CD14-positive monocyte (primary cell): ENCODE measurements at regions not wholly inside any gene's neighbourhood (a gene's known extent, or its start where the extent isn't known, plus 50 kb on each side); places are given as distances from the start of the nearest gene placed in this dataset.

Experiments
- DNase-seq, 3 donors: peaks; one replicate each; pipeline ENCODE4 v3.0.0-alpha.2; 2011 to 2022
- H2AFZ ChIP-seq: 2 replicates; pipeline ENCODE4 v1.6.0; 2012; ENCODE audit warnings: mild to moderate bottlenecking, low read depth, low read length, inconsistent platforms; ENCODE audit not compliant: insufficient read depth, poor library complexity, severe bottlenecking
- H3K27ac ChIP-seq, 2 donors: 1 replicate in 1 of 2; 2 replicates in 1 of 2; pipeline ENCODE4 v1.5.1; 2012 to 2013; ENCODE audit warnings: low read length in 2 of 2, control low read depth in 1 of 2, inconsistent platforms in 1 of 2, low read depth in 1 of 2, mild to moderate bottlenecking in 1 of 2
- H3K27me3 ChIP-seq, 2 donors: one replicate each; pipeline versions ENCODE4 v1.6.0 to v1.6.1; 2011 to 2013; ENCODE audit warnings: low read length in 2 of 2; ENCODE audit not compliant: control insufficient read depth in 2 of 2, insufficient read depth in 2 of 2
- H3K36me3 ChIP-seq, 2 donors: replicated peaks in 1 of 2; 1 replicate in 1 of 2; 2 replicates in 1 of 2; pipeline versions ENCODE4 v1.5.1 to v1.6.1; 2012 to 2013; ENCODE audit warnings: low read length in 2 of 2, control low read depth in 1 of 2, inconsistent platforms in 1 of 2, mild to moderate bottlenecking in 1 of 2; ENCODE audit not compliant: insufficient read depth in 2 of 2, control insufficient read depth in 1 of 2
- H3K4me1 ChIP-seq, 2 donors: 1 replicate in 1 of 2; 2 replicates in 1 of 2; pipeline versions ENCODE4 v1.5.1 to v1.6.1; 2012 to 2013; ENCODE audit warnings: low read length in 2 of 2, control low read depth in 1 of 2, inconsistent platforms in 1 of 2, mild to moderate bottlenecking in 1 of 2, moderate library complexity in 1 of 2; ENCODE audit not compliant: insufficient read depth in 2 of 2, control insufficient read depth in 1 of 2
- H3K4me2 ChIP-seq: replicated peaks from 2 replicates; pipeline ENCODE3; 2012; ENCODE audit warnings: low read length, moderate library complexity, mild to moderate bottlenecking; ENCODE audit not compliant: poor library complexity, severe bottlenecking; ENCODE audit errors: extremely low read depth
- H3K4me3 ChIP-seq, 3 experiments: fragments of 200-600 bp in 1 of 3; sonication (generic) in 1 of 3; replicated peaks in 1 of 3; 1 replicate in 2 of 3; 2 replicates in 1 of 3; pipeline ENCODE4 v1.5.1; 2011 to 2013; ENCODE audit warnings: low read length in 3 of 3, mild to moderate bottlenecking in 3 of 3, control low read depth in 2 of 3, low read depth in 2 of 3, inconsistent platforms in 1 of 3, moderate library complexity in 1 of 3
- H3K79me2 ChIP-seq: 2 replicates; pipeline ENCODE4 v1.6.0; 2012; ENCODE audit warnings: mild to moderate bottlenecking, control low read depth, inconsistent platforms, low read length, moderate library complexity; ENCODE audit not compliant: insufficient read depth
- H3K9ac ChIP-seq: 2 replicates; pipeline ENCODE4 v1.6.0; 2017; ENCODE audit warnings: low read length, mild to moderate bottlenecking; ENCODE audit not compliant: insufficient read depth, poor library complexity, severe bottlenecking
- H3K9me3 ChIP-seq, 2 donors: replicated peaks in 1 of 2; 1 replicate in 1 of 2; 2 replicates in 1 of 2; pipeline versions ENCODE4 v1.5.1 to v1.6.1; 2012 to 2013; ENCODE audit warnings: low read length in 2 of 2, control low read depth in 1 of 2; ENCODE audit not compliant: control insufficient read depth in 1 of 2, insufficient read depth in 1 of 2
- H4K20me1 ChIP-seq: 2 replicates; pipeline ENCODE4 v1.6.0; 2012; ENCODE audit warnings: mild to moderate bottlenecking, low read length, control low read depth, moderate library complexity; ENCODE audit not compliant: insufficient read depth
- H3K27ac Mint-ChIP-seq, 7 donors: one replicate each; pipeline ENCODE4 v1.8.0; 2020; ENCODE audit warnings: mild to moderate bottlenecking in 7 of 7, mixed read lengths in 7 of 7, moderate library complexity in 6 of 7, inconsistent platforms in 2 of 7
- H3K27me3 Mint-ChIP-seq, 3 donors: one replicate each; pipeline ENCODE4 v1.8.0; 2021 to 2022; ENCODE audit warnings: low read depth in 3 of 3, mild to moderate bottlenecking in 3 of 3, mixed read lengths in 3 of 3, moderate library complexity in 3 of 3, inconsistent platforms in 1 of 3
- H3K36me3 Mint-ChIP-seq, 2 donors: one replicate each; pipeline ENCODE4 v1.8.0; 2020; ENCODE audit warnings: mixed read lengths in 2 of 2, inconsistent platforms in 1 of 2, mild to moderate bottlenecking in 1 of 2
- H3K4me1 Mint-ChIP-seq: one replicate; pipeline ENCODE4 v1.8.0; 2020; ENCODE audit warnings: mild to moderate bottlenecking, mixed read lengths
- H3K4me3 Mint-ChIP-seq, 2 donors: one replicate each; pipeline ENCODE4 v1.8.0; 2020; ENCODE audit warnings: mild to moderate bottlenecking in 2 of 2, mixed read lengths in 2 of 2, moderate library complexity in 1 of 2
- H3K9me3 Mint-ChIP-seq, 7 donors: one replicate each; pipeline ENCODE4 v1.8.0; 2020 to 2022; ENCODE audit warnings: mixed read lengths in 7 of 7, mild to moderate bottlenecking in 6 of 7, moderate library complexity in 6 of 7, inconsistent platforms in 2 of 7
- WGBS: methylation state at CpG from one replicate; pipeline ENCODE4 v1.1.5; 2013; ENCODE audit warnings: missing lambda C conversion rate; ENCODE audit not compliant: insufficient coverage; 5-methylcytosine and 5-hydroxymethylcytosine counted together
- intact Hi-C, 2 donors: fragments of 100-400 bp; cut with micrococcal nuclease; formaldehyde crosslinking; loops; one replicate each; pipeline versions ENCODE4 v1.15.0 to v1.15.1; 2023
- TF ChIP-seq, protein P1 (sequence below): fragments of 200-600 bp; IDR thresholded peaks from one replicate; pipeline ENCODE4 v1.8.0; 2022; ENCODE audit warnings: antibody characterized with exemption, mild to moderate bottlenecking

GRCh38 chr18:25455646-25456045 lies 103.7 kb upstream of the ZNF521 start:
- no peak overlapping the region for H3K4me2 ChIP-seq
- H3K4me1 ChIP-seq, result no peaks in the 10 kb centered on the region
- no peaks in the 10 kb centered on the region for H3K79me2 ChIP-seq
- no peaks in the 10 kb centered on the region for H3K4me1 Mint-ChIP-seq
- no peak for DNase-seq
- H3K9me3 Mint-ChIP-seq, result peaks cover 0 to 8% (median 2%) of the 10 kb centered on the region in 7 donors
- H3K27ac Mint-ChIP-seq, result no peak overlapping the region
- H3K36me3 ChIP-seq, result no peaks in the 10 kb centered on the region
- no peak overlapping the region for H3K4me3 ChIP-seq
- H2AFZ ChIP-seq, result no peak overlapping the region
- no peak overlapping the region for H3K27ac ChIP-seq
- no peak overlapping the region for H3K9ac ChIP-seq
- no peaks in the 10 kb centered on the region for H4K20me1 ChIP-seq
- H3K4me3 Mint-ChIP-seq, result no peak overlapping the region
- intact Hi-C loops, result no loop called here
- peaks cover 0 to 2% of the 10 kb centered on the region in 2 donors for H3K9me3 ChIP-seq
- H3K36me3 Mint-ChIP-seq, result no peaks in the 10 kb centered on the region
- TF ChIP-seq, protein P1, sequence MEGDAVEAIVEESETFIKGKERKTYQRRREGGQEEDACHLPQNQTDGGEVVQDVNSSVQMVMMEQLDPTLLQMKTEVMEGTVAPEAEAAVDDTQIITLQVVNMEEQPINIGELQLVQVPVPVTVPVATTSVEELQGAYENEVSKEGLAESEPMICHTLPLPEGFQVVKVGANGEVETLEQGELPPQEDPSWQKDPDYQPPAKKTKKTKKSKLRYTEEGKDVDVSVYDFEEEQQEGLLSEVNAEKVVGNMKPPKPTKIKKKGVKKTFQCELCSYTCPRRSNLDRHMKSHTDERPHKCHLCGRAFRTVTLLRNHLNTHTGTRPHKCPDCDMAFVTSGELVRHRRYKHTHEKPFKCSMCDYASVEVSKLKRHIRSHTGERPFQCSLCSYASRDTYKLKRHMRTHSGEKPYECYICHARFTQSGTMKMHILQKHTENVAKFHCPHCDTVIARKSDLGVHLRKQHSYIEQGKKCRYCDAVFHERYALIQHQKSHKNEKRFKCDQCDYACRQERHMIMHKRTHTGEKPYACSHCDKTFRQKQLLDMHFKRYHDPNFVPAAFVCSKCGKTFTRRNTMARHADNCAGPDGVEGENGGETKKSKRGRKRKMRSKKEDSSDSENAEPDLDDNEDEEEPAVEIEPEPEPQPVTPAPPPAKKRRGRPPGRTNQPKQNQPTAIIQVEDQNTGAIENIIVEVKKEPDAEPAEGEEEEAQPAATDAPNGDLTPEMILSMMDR, result no peak
- H3K27me3 Mint-ChIP-seq, result peaks cover 0 to 5% (median 0%) of the 10 kb centered on the region in 3 donors
- H3K27me3 ChIP-seq, result no peaks in the 10 kb centered on the region
- WGBS, result 100% methylated on average over 2 of the region's 2 CpGs

DNA sequence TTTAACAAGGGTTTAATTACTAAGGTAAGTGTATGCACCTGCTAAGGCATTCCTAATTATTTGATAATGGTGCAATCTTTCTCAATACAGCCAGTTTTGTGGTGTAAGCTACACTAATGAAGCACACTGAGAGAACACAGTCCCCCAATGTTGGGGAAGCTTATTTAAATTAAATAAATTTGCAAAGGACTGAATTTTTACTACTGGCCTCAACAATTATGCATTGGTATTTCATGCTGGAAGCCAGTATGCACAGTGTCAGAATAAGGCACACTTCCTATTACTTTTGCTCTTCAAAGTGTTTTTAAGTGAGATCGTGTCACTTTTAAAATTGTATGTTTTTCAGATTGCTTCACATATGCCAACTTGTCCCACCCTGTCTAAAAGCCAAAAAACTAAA lies 103.2 kb upstream of the ZNF521 start:
- DNase-seq, result no peak
- no peaks in the 10 kb centered on the region for H3K36me3 Mint-ChIP-seq
- Histone ChIP-seq H3K79me2 (no peaks in the 10 kb centered on the region), H3K9ac (no peak overlapping the region), H3K27me3 (no peaks in the 10 kb centered on the region), H3K9me3 (peaks cover 0 to 2% of the 10 kb centered on the region in 2 donors), H3K36me3 (no peaks in the 10 kb centered on the region), H4K20me1 (no peaks in the 10 kb centered on the region), H3K27ac (no peak overlapping the region), H3K4me3 (no peak overlapping the region), H2AFZ (no peak overlapping the region), H3K4me2 (no peak overlapping the region), H3K4me1 (no peaks in the 10 kb centered on the region)
- H3K27me3 Mint-ChIP-seq, result peaks cover 0 to 5% (median 0%) of the 10 kb centered on the region in 3 donors
- TF ChIP-seq, protein P1, result no peak
- H3K4me1 Mint-ChIP-seq, result no peaks in the 10 kb centered on the region
- WGBS, result no CpG with 5 or more reads among the region's 1 CpG
- H3K4me3 Mint-ChIP-seq, result no peak overlapping the region
- H3K9me3 Mint-ChIP-seq, result peaks cover 0 to 8% (median 4%) of the 10 kb centered on the region in 7 donors
- intact Hi-C loops, result no loop called here
- no peak overlapping the region for H3K27ac Mint-ChIP-seq
